ENCODE measurements at regions not wholly inside any gene's neighbourhood (a gene's known extent, or its start where the extent isn't known, plus 50 kb on each side); places are given as distances from the start of the nearest gene placed in this dataset.

DNA sequence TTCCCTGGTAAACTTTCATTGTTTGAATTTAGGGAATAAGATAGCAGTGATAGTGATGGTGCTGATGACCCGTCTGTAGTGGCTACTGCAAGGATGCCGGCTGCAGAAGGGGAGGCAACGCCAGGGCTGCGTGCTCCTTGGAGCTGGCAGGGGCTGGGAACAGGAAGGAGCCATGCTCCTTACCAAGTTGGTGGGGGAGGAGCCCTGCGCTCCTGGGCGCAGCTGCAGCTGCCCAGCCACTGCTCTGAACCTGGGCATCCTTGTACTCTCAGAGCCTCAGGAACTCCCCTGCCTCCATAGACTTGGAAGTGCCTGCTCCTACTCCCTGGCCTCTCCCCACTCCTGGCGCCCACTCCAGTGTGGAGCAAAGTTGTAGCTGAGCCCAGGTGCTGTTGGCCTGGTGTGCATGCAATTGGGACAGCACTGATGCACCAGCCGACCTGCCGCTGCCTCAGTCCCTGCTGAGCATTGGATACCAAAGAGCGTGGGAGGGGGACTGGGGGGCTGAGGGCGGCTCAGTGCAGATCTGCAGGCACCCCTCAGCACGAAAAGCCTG, 585.1 kb upstream of the FAM174A start:
- no peak overlapping the region for H3K4me3 ChIP-seq (ENCODE audit: low read depth, low read length, poor library complexity, severe bottlenecking)
- no peaks in the 10 kb centered on the region for H3K4me1 ChIP-seq (ENCODE audit: insufficient read depth, low read length, poor library complexity, severe bottlenecking)
- DNase-seq (ENCODE audit: low spot score) = no peak
- H3K36me3 ChIP-seq (ENCODE audit: insufficient read depth, low read length) = no peaks in the 10 kb centered on the region
- H3K9me2 ChIP-seq (ENCODE audit: insufficient read depth, low read length) = no peaks in the 10 kb centered on the region
- no peaks in the 10 kb centered on the region for H4K20me1 ChIP-seq (ENCODE audit: insufficient read depth, low read length)
- no peaks in the 10 kb centered on the region for H3K79me2 ChIP-seq (ENCODE audit: insufficient read depth, low read depth, low read length)
- H2AFZ ChIP-seq (ENCODE audit: low read length) = no peak overlapping the region
- POLR2A ChIA-PET = no interaction called here
- H3K4me2 ChIP-seq (ENCODE audit: low read length) = no peak overlapping the region
- no peak for TF ChIP-seq EZH2phosphoT487 (IDR thresholded peaks at IDR 0.05; ENCODE audit: borderline replicate concordance, low read depth, low read length)
- no peak overlapping the region for H3K27ac ChIP-seq (ENCODE audit: low read depth, low read length, poor library complexity, severe bottlenecking)
- H3K9me3 ChIP-seq (ENCODE audit: low read length) = no peaks in the 10 kb centered on the region
- CTCF ChIA-PET (ENCODE audit: unreplicated experiment) = no interaction called here
- BruUV-seq (replicated peaks) = no TSS peak
- intact Hi-C loops (cut with micrococcal nuclease; ENCODE audit: unreplicated experiment) = no loop called here

DNA sequence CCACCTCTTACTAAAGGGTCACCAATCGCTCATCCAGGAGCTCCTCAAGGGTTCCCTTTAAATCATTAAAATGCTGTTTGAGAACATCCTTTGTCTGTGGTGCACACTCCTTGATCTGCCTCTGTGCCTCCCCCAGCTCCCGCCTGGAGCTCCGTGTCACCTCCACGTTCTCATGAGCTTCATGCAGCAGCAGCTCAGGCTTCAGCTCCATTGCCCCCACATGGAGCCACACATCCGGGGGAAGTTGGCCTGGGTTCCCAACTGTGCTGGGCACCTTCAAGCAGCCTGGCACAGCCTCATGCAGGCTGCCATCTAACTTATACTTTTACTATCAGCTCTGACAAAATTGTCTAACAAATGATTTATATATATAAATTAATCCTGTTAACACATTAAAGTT, 585.8 kb upstream of the FAM174A start:
- H3K4me1 ChIP-seq (ENCODE audit: insufficient read depth, low read length, poor library complexity, severe bottlenecking) = no peaks in the 10 kb centered on the region
- ChIA-PET CTCF (ENCODE audit: unreplicated experiment) (no interaction called here), POLR2A (no interaction called here)
- no peak overlapping the region for H3K4me2 ChIP-seq (ENCODE audit: low read length)
- DNase-seq (ENCODE audit: low spot score) = no peak
- H4K20me1 ChIP-seq (ENCODE audit: insufficient read depth, low read length) = no peaks in the 10 kb centered on the region
- no TSS peak for BruUV-seq (replicated peaks)
- TF ChIP-seq, protein P1, sequence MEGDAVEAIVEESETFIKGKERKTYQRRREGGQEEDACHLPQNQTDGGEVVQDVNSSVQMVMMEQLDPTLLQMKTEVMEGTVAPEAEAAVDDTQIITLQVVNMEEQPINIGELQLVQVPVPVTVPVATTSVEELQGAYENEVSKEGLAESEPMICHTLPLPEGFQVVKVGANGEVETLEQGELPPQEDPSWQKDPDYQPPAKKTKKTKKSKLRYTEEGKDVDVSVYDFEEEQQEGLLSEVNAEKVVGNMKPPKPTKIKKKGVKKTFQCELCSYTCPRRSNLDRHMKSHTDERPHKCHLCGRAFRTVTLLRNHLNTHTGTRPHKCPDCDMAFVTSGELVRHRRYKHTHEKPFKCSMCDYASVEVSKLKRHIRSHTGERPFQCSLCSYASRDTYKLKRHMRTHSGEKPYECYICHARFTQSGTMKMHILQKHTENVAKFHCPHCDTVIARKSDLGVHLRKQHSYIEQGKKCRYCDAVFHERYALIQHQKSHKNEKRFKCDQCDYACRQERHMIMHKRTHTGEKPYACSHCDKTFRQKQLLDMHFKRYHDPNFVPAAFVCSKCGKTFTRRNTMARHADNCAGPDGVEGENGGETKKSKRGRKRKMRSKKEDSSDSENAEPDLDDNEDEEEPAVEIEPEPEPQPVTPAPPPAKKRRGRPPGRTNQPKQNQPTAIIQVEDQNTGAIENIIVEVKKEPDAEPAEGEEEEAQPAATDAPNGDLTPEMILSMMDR (conservative IDR thresholded peaks at IDR 0.05; ENCODE audit: low read length) = no peak
- no peak for TF ChIP-seq EZH2phosphoT487 (IDR thresholded peaks at IDR 0.05; ENCODE audit: borderline replicate concordance, low read depth, low read length)
- intact Hi-C loops (cut with micrococcal nuclease; ENCODE audit: unreplicated experiment) = no loop called here
- no peaks in the 10 kb centered on the region for H3K79me2 ChIP-seq (ENCODE audit: insufficient read depth, low read depth, low read length)
- no peak overlapping the region for H2AFZ ChIP-seq (ENCODE audit: low read length)
- no peak overlapping the region for H3K4me3 ChIP-seq (ENCODE audit: low read depth, low read length, poor library complexity, severe bottlenecking)
- H3K27ac ChIP-seq (ENCODE audit: low read depth, low read length, poor library complexity, severe bottlenecking) = no peak overlapping the region
- H3K36me3 ChIP-seq (ENCODE audit: insufficient read depth, low read length) = no peaks in the 10 kb centered on the region
- H3K9me2 ChIP-seq (ENCODE audit: insufficient read depth, low read length) = no peaks in the 10 kb centered on the region
- no peaks in the 10 kb centered on the region for H3K9me3 ChIP-seq (ENCODE audit: low read length)

DNA sequence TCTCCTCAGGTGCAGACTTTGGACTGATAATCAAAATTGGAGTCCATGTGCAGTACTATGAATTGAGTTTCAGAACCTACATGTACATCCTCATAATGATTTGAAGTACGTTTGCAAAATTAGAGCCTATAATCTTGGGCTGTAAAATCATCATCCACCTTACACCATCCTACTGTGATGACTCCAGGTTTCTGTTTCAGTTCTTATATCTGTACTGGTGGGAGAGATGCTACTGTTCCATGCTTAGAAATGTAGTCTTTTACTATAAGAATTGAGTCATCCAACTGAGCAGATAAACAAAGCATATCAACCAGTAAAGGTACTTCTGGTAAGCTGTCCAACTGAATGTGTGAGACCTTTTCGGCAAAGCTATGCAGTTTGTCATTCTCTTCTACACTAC, 586.3 kb upstream of the FAM174A start:
- no peak for TF ChIP-seq EZH2phosphoT487 (IDR thresholded peaks at IDR 0.05; ENCODE audit: borderline replicate concordance, low read depth, low read length)
- TF ChIP-seq, protein P1 (conservative IDR thresholded peaks at IDR 0.05; ENCODE audit: low read length) = no peak
- H3K9me2 ChIP-seq (ENCODE audit: insufficient read depth, low read length) = no peaks in the 10 kb centered on the region
- no TSS peak for BruUV-seq (replicated peaks)
- ChIA-PET CTCF (ENCODE audit: unreplicated experiment) (no interaction called here), POLR2A (no interaction called here)
- no peaks in the 10 kb centered on the region for H3K4me1 ChIP-seq (ENCODE audit: insufficient read depth, low read length, poor library complexity, severe bottlenecking)
- no peaks in the 10 kb centered on the region for H3K36me3 ChIP-seq (ENCODE audit: insufficient read depth, low read length)
- no peak overlapping the region for H2AFZ ChIP-seq (ENCODE audit: low read length)
- no peak overlapping the region for H3K4me2 ChIP-seq (ENCODE audit: low read length)
- no peaks in the 10 kb centered on the region for H3K9me3 ChIP-seq (ENCODE audit: low read length)
- H4K20me1 ChIP-seq (ENCODE audit: insufficient read depth, low read length) = no peaks in the 10 kb centered on the region
- DNase-seq (ENCODE audit: low spot score) = no peak
- H3K4me3 ChIP-seq (ENCODE audit: low read depth, low read length, poor library complexity, severe bottlenecking) = no peak overlapping the region
- intact Hi-C loops (cut with micrococcal nuclease; ENCODE audit: unreplicated experiment) = no loop called here
- H3K27ac ChIP-seq (ENCODE audit: low read depth, low read length, poor library complexity, severe bottlenecking) = no peak overlapping the region
- no peaks in the 10 kb centered on the region for H3K79me2 ChIP-seq (ENCODE audit: insufficient read depth, low read depth, low read length)
